HEK293T (cell line): ENCODE measurements at regions not wholly inside any gene's neighbourhood (a gene's known extent, or its start where the extent isn't known, plus 50 kb on each side); places are given as distances from the start of the nearest gene placed in this dataset.

ENCODE experiments used
- ELF4 ChIP-seq: fragments of 450-650 bp; IDR thresholded peaks from 2 replicates; pipeline ENCODE4 v1.6.1; 2017; ENCODE audit warnings: antibody characterized with exemption
- FOXK2 ChIP-seq: fragments of 450-650 bp; IDR thresholded peaks from 2 replicates; pipeline ENCODE4 v1.6.1; 2016; ENCODE audit warnings: mild to moderate bottlenecking
- HDGF ChIP-seq: fragments of 450-650 bp; IDR thresholded peaks from 2 replicates; pipeline ENCODE4 v1.6.1; 2017; ENCODE audit warnings: antibody characterized with exemption, borderline replicate concordance
- L3MBTL2 ChIP-seq: fragments of 450-650 bp; conservative IDR thresholded peaks from 2 replicates; pipeline ENCODE4 v1.6.1; 2016; ENCODE audit warnings: mild to moderate bottlenecking
- PKNOX1 ChIP-seq: fragments of 450-650 bp; IDR thresholded peaks from 2 replicates; pipeline ENCODE4 v1.6.1; 2016
- SP1 ChIP-seq: fragments of 450-650 bp; IDR thresholded peaks from 2 replicates; pipeline ENCODE4 v1.6.1; 2017

- TF ChIP-seq HDGF = no peak
- TF ChIP-seq SP1 = no peak
- no peak for TF ChIP-seq L3MBTL2
- no peak for TF ChIP-seq FOXK2
- TF ChIP-seq ELF4 = no peak
- TF ChIP-seq PKNOX1 = no peak
Observed at GRCh38 chr21:16992448-16992847, 520.4 kb upstream of the CXADR start.
